NCI-H524 treated with DMSO at 0.1 percent for 48 hours (cell line): ENCODE measurements at regions not wholly inside any gene's neighbourhood (a gene's known extent, or its start where the extent isn't known, plus 50 kb on each side); places are given as distances from the start of the nearest gene placed in this dataset.
"Not testable (repeated sequence)": the region's sequence is repeated elsewhere in the genome, so short reads cannot be mapped to it uniquely, and the experiment has no call there.

ENCODE experiments used
- DNase-seq: peaks from one replicate; lab custom pipeline; 2025; lab: John Stamatoyannopoulos, UW

- DNase-seq: no peak
These were observed 193.8 kb downstream of the CNTN3 start for GRCh38 chr3:74420538-74421124.

- no peak for DNase-seq
These were observed 198.7 kb downstream of the CNTN3 start for GRCh38 chr3:74415731-74416130.

- no peak for DNase-seq
These were observed 200.8 kb downstream of the CNTN3 start for GRCh38 chr3:74413547-74414241.

- DNase-seq: peak; percentile 92
These were observed 204.1 kb downstream of the CNTN3 start for GRCh38 chr3:74410276-74410941.

- no peak for DNase-seq
These were observed 205.4 kb downstream of the CNTN3 start for GRCh38 chr3:74409066-74409465.

GRCh38 chr3:74403307-74403706 lies 211.2 kb downstream of the CNTN3 start:
- no peak for DNase-seq

- no peak for DNase-seq
These were observed 211.6 kb downstream of the CNTN3 start for GRCh38 chr3:74402821-74403220.

- DNase-seq: no peak
These were observed 221.0 kb downstream of the CNTN3 start for GRCh38 chr3:74393426-74393825.

GRCh38 chr3:74390121-74390877 lies 224.2 kb downstream of the CNTN3 start:
- DNase-seq: peak; percentile 69

GRCh38 chr3:74387111-74387735 lies 227.2 kb downstream of the CNTN3 start:
- DNase-seq: no peak

GRCh38 chr3:74384159-74384558 lies 230.3 kb downstream of the CNTN3 start:
- no peak for DNase-seq

- DNase-seq: no peak
These were observed 236.8 kb downstream of the CNTN3 start for GRCh38 chr3:74377669-74378068.

- not testable (repeated sequence) for DNase-seq
These were observed 238.1 kb downstream of the CNTN3 start for GRCh38 chr3:74376323-74376722.

- no peak for DNase-seq
These were observed 238.8 kb downstream of the CNTN3 start for GRCh38 chr3:74375653-74376052.

GRCh38 chr3:74372743-74373142 lies 241.7 kb downstream of the CNTN3 start:
- no peak for DNase-seq

- DNase-seq: no peak
These were observed 244.1 kb downstream of the CNTN3 start for GRCh38 chr3:74370342-74370741.

- DNase-seq: no peak
These were observed 248.1 kb downstream of the CNTN3 start for GRCh38 chr3:74366331-74366730.

- DNase-seq: no peak
These were observed 251.1 kb downstream of the CNTN3 start for GRCh38 chr3:74363346-74363745.

GRCh38 chr3:74360406-74360805 lies 254.1 kb downstream of the CNTN3 start:
- DNase-seq: no peak

GRCh38 chr3:74357881-74358280 lies 256.6 kb downstream of the CNTN3 start:
- no peak for DNase-seq

GRCh38 chr3:74353039-74353438 lies 261.4 kb downstream of the CNTN3 start:
- no peak for DNase-seq

GRCh38 chr3:74352166-74352565 lies 262.3 kb downstream of the CNTN3 start:
- DNase-seq: no peak
